ENCODE measurements at regions not wholly inside any gene's neighbourhood (a gene's known extent, or its start where the extent isn't known, plus 50 kb on each side); places are given as distances from the start of the nearest gene placed in this dataset.
"Not testable (repeated sequence)": the region's sequence is repeated elsewhere in the genome, so short reads cannot be mapped to it uniquely, and the experiment has no call there.

DNA sequence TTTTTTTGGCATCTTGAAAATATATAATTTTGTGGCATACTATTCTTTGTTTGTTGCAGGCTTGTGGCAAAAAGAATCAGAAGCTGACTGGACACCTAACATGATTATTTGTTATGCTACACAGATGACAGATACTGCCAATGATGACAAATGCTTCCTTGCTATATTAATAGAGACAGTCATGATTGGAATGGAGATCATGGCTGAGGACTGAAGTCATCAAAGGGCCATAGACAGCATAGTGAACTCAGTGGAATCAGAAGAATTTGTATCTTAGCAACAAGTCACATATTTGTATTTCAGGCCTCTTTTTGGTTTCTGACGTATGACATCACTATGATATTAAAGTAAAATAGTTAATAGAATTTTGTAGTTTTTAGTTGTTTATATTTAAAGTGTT is 1003.8 kb upstream of the DDX18 start:
- Histone ChIP-seq H3K27me3 (no peaks in the 10 kb centered on the region), H3K4me3 (no peak overlapping the region), H3K4me1 (no peaks in the 10 kb centered on the region), H3K36me3 (no peaks in the 10 kb centered on the region), H3K27ac (no peak overlapping the region), H3K9me3 (no peaks in the 10 kb centered on the region)
- ATAC-seq: no peak
- TF ChIP-seq POLR2AphosphoS5 (IDR thresholded peaks at IDR 0.05) (no peak), CTCF (IDR thresholded peaks at IDR 0.05) (no peak), EP300 (IDR thresholded peaks at IDR 0.05) (no peak), POLR2A (IDR thresholded peaks at IDR 0.05) (no peak)
- 13 to 89% methylated on average over 1 of the region's 1 CpG for WGBS, 2 donors (ENCODE audit: low coverage in 1 of 2)

GRCh38 chr2:116819355-116819754 is 995.1 kb upstream of the DDX18 start:
- Histone ChIP-seq H3K4me3 (no peak overlapping the region), H3K27ac (no peak overlapping the region)
- no peak for ATAC-seq

GRCh38 chr2:116820986-116821385 is 993.5 kb upstream of the DDX18 start:
- no peak for ATAC-seq
- no peaks in the 10 kb centered on the region for H3K4me1 ChIP-seq
- no peaks in the 10 kb centered on the region for H3K9me3 ChIP-seq
- H3K27ac ChIP-seq: no peak overlapping the region
- no peak overlapping the region for H3K4me3 ChIP-seq
- H3K36me3 ChIP-seq: no peaks in the 10 kb centered on the region
- TF ChIP-seq POLR2A (IDR thresholded peaks at IDR 0.05): no peak
- TF ChIP-seq POLR2AphosphoS5 (IDR thresholded peaks at IDR 0.05): no peak
- no peak for TF ChIP-seq CTCF (IDR thresholded peaks at IDR 0.05)
- TF ChIP-seq EP300 (IDR thresholded peaks at IDR 0.05): no peak
- 60 to 67% methylated on average over 1 of the region's 1 CpG for WGBS, 2 donors (ENCODE audit: low coverage in 1 of 2)
- no peaks in the 10 kb centered on the region for H3K27me3 ChIP-seq

More at GRCh38 chr2:116819355-116819754, 995.1 kb upstream of the DDX18 start:
- Histone ChIP-seq H3K9me3 (no peaks in the 10 kb centered on the region), H3K4me1 (no peaks in the 10 kb centered on the region), H3K36me3 (no peaks in the 10 kb centered on the region), H3K27me3 (no peaks in the 10 kb centered on the region)
- TF ChIP-seq POLR2A (IDR thresholded peaks at IDR 0.05) (no peak), POLR2AphosphoS5 (IDR thresholded peaks at IDR 0.05) (no peak), EP300 (IDR thresholded peaks at IDR 0.05) (no peak), CTCF (IDR thresholded peaks at IDR 0.05) (no peak)

DNA sequence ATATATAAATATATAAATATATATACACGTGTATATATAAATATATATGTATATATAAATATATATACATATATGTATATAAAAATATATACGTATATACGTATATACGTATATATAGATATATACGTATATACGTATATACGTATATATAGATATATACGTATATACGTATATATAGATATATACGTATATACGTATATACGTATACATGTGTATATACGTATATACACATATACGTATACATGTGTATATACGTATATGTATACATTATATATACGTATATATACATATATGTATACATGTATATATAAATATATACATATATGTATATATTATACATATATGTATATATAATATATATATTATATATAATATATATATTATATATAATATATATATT is 984.9 kb upstream of the DDX18 start:
- not testable (repeated sequence) for H3K4me3 ChIP-seq, H3K27me3 ChIP-seq, H3K4me1 ChIP-seq, H3K36me3 ChIP-seq, H3K27ac ChIP-seq, ATAC-seq
- peaks cover 0 to 10% (median 0%) of the 10 kb centered on the region in 3 donors for H3K9me3 ChIP-seq
- 92% methylated on average over 16 of the region's 16 CpGs; no CpG with 5 or more reads in 1 of the 2 donors for WGBS, 2 donors (ENCODE audit: low coverage in 1 of 2)

- no peak for TF ChIP-seq POLR2AphosphoS5 (IDR thresholded peaks at IDR 0.05)
- TF ChIP-seq POLR2A (IDR thresholded peaks at IDR 0.05): no peak
- no peak for TF ChIP-seq EP300 (IDR thresholded peaks at IDR 0.05)
- TF ChIP-seq CTCF (IDR thresholded peaks at IDR 0.05): no peak
- Histone ChIP-seq H3K27me3 (no peaks in the 10 kb centered on the region), H3K4me3 (no peak overlapping the region), H3K4me1 (no peaks in the 10 kb centered on the region), H3K36me3 (no peaks in the 10 kb centered on the region), H3K9me3 (peaks cover 0 to 10% (median 0%) of the 10 kb centered on the region in 3 donors), H3K27ac (no peak overlapping the region)
- no peak for ATAC-seq
- 43 to 80% methylated on average over 2 of the region's 2 CpGs for WGBS, 2 donors (ENCODE audit: low coverage in 1 of 2)
Measured at GRCh38 chr2:116832148-116832547, 982.3 kb upstream of the DDX18 start.

All from gastroesophageal sphincter (tissue), 4 donors.